GM19351 (cell line): ENCODE measurements at regions not wholly inside any gene's neighbourhood (a gene's known extent, or its start where the extent isn't known, plus 50 kb on each side); places are given as distances from the start of the nearest gene placed in this dataset.
A peak's percentile ranks its signal among the peaks of the same experiment; 100 is the strongest.
"Not testable (repeated sequence)": the region's sequence is repeated elsewhere in the genome, so short reads cannot be mapped to it uniquely, and the experiment has no call there.

Source experiments
- ATAC-seq: cut with Tn5 transposase; IDR thresholded peaks from one replicate; pipeline ENCODE4 v1.9.1; 2021; ENCODE audit warnings: mild to moderate bottlenecking, moderate library complexity; ENCODE audit not compliant: unreplicated experiment

DNA sequence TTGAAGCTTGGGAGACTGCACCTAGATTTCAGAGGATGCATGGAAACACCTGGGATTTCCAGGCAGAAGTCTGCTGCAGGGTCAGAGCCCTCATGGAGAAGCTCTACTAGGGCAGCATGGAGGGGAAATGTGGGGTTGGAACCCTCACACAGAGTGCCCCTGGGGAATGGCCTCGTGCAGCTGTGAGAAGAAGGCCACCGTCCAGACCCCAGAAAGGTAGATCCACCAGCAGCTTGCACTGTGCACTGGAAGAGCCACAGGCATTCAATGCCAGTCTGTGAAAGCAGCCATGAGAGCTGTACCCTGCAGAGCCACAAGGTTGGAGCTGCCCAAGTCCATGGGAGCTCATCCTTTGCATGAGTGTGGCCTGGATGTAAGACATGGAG, 285.3 kb upstream of the FAM174A start:
- no peak for ATAC-seq

- ATAC-seq: no peak
These were observed 285.8 kb upstream of the FAM174A start for GRCh38 chr5:100249211-100249883.

GRCh38 chr5:100232736-100233135, 302.4 kb upstream of the FAM174A start:
- no peak for ATAC-seq

DNA sequence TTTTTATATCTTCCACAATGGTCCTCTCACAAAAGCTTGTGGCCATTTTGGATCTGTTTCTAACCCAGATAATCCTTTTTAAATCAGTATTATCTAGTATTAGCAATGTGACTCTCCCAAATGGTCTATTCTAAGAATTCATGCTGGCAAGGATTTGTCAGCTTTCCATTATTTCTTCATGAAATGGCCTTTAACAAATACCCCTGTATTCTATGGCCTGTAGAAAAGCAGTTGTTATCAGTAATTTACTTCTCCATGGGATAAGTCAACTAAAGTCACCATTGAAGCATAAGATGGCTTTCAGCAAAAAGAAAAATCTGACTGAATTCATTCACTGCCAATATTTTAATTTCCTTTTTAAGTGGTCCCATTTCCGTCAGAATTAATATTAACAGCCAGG, 346.4 kb upstream of the FAM174A start:
- ATAC-seq: no peak

GRCh38 chr5:100188339-100188738, 346.8 kb upstream of the FAM174A start:
- no peak for ATAC-seq

- no peak for ATAC-seq
These were observed 349.0 kb upstream of the FAM174A start for GRCh38 chr5:100186181-100186580.

GRCh38 chr5:100182402-100182801, 352.8 kb upstream of the FAM174A start:
- no peak for ATAC-seq

DNA sequence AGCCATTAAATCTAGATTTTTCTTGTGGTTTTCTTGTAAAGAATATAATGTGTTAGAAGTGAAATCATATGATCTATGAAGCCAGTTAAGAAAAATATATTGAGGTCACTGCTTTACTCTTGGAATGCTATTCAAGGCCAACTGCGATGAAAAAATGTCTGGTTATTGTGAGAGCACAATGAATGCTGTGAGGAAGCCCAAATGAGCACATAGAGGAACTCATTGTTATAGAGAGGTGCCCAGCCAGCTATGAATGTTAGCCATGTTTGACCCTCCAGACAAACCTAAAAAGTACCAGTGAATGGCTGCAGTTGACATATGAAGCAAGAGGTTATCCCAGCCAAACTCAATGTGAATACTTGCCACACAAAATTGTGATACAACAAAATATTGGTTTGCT, 359.8 kb upstream of the FAM174A start:
- no peak for ATAC-seq

- ATAC-seq: peak; percentile 100
These were observed 369.9 kb upstream of the FAM174A start for GRCh38 chr5:100165309-100165708.

- ATAC-seq: no peak
These were observed 373.3 kb upstream of the FAM174A start for GRCh38 chr5:100161868-100162267.

- ATAC-seq: no peak
These were observed 378.1 kb upstream of the FAM174A start for GRCh38 chr5:100157066-100157465.

- ATAC-seq: no peak
These were observed 386.9 kb upstream of the FAM174A start for GRCh38 chr5:100148239-100148638.

- ATAC-seq: no peak
These were observed 392.6 kb upstream of the FAM174A start for GRCh38 chr5:100142607-100143006.

DNA sequence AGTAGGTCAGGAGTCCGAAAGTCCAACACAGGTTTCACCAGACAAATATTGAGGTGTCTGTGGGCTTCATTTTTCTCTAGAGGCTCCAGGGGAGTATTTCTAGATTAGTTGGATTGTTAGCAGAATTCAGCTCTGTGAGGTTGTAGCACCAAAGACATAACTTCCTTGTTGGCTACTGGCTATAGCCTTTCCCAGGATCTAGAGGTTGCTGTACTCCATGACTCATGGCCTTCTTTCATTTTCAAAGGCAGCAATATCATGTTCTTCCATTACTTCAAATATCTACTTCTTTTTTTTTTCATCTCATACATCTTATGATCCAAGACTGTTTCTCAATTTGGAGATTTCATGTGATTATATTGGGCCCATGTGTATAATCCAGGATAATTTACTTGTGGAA, 404.0 kb upstream of the FAM174A start:
- ATAC-seq: no peak

DNA sequence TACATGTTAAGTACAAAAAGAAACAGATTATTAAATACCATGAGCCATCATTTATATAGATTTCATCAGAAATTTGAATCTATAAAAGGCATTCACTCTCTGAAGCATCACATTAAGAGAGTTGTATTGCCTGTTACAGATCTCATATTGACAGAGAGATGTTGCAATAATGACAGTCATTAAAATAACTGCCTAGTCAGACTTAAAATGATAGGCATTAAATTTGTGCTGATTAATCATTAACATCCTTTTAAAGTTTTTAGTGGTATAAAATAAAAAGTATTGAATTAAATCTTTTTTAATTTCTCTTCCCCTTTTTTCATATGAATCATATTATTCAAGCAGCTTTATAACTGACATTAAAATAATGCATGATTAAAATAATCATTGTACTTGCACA, 404.9 kb upstream of the FAM174A start:
- ATAC-seq: no peak

- ATAC-seq: no peak
These were observed 415.3 kb upstream of the FAM174A start for GRCh38 chr5:100119903-100120302.

- ATAC-seq: no peak
These were observed 424.7 kb upstream of the FAM174A start for GRCh38 chr5:100110497-100110896.

DNA sequence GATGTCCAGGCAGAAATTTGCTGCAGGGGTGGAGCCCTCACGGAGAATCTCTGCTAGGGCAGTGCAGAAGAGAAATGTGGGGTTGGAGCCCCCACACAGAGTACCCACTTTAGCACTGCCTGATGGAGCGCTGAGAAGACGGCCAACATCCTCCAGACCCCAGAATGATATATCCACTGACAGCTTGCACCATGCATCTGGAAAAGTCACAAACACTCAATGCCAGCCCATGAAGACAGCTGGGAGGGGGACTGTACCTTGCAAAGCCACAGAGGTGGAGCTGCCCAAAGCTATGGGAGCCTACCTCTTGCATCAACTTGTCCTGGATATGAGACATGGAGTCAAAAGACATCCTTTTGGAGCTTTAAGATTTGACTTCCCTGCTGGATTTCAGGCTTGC, 426.3 kb upstream of the FAM174A start:
- ATAC-seq: no peak

- not testable (repeated sequence) for ATAC-seq
These were observed 431.5 kb upstream of the FAM174A start for GRCh38 chr5:100103592-100104119.

GRCh38 chr5:100101466-100101865, 433.7 kb upstream of the FAM174A start:
- ATAC-seq: not testable (repeated sequence)

DNA sequence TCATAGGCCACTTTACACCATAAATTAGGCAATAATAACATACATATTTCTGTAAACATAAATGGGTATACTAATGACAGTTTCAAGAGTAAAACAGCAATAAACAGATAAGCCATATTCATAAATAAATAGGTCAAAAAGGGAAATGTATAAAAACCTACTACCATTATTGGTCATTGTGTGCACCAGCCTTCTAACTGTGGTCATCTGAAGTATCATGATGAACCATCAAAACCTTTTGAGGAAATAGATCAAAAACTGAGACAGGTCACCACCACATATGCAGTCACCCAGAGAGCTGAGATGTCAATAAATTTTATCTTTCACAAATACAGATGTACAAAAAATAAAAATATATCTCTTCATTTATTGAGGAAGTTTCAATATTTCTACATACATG, 438.8 kb upstream of the FAM174A start:
- not testable (repeated sequence) for ATAC-seq

- not testable (repeated sequence) for ATAC-seq
These were observed 454.5 kb upstream of the FAM174A start for GRCh38 chr5:100080703-100081102.

GRCh38 chr5:100079163-100079562, 456.0 kb upstream of the FAM174A start:
- ATAC-seq: not testable (repeated sequence)
